SK-N-SH (cell line): ENCODE measurements at regions not wholly inside any gene's neighbourhood (a gene's known extent, or its start where the extent isn't known, plus 50 kb on each side); places are given as distances from the start of the nearest gene placed in this dataset.

Experiments used
- CTCF ChIA-PET: fragments of 300-600, 350-600 bp; formaldehyde crosslinking; extraction: SDS; loops from one replicate; lab custom pipeline; 2021; lab: Yijun Ruan, JAX
- POLR2A ChIA-PET: fragments of 350-600 bp; sonication (Branson Sonifier 250); formaldehyde crosslinking; extraction: SDS; loops from one replicate; lab custom pipeline; 2020; ENCODE audit warnings: antibody characterized with exemption, inconsistent platforms; lab: Yijun Ruan, JAX
- DNase-seq: peaks from one replicate; pipeline ENCODE4 v3.0.0; 2012
- H2AFZ ChIP-seq: fragments of 200-600 bp; sonication (generic); 2 replicates; pipeline ENCODE4 v1.8.1; 2016; ENCODE audit warnings: antibody characterized with exemption, mild to moderate bottlenecking, low read depth
- H3F3A ChIP-seq: fragments of 200-600 bp; sonication (generic); replicated peaks from 2 replicates; pipeline ENCODE3; 2016; ENCODE audit warnings: antibody characterized with exemption, mild to moderate bottlenecking; ENCODE audit not compliant: insufficient read depth
- H3K27ac ChIP-seq, 2 experiments: fragments of 200-500 bp in 1 of 2; fragments of 200-600 bp in 1 of 2; sonication (Bioruptor generic) in 1 of 2; sonication (generic), shearing (Covaris generic) in 1 of 2; 2 replicates each; pipeline versions ENCODE4 v1.5.1 to v1.6.1; 2014 to 2016; ENCODE audit warnings: low read depth in 2 of 2, inconsistent platforms in 1 of 2, low read length in 1 of 2, mild to moderate bottlenecking in 1 of 2, mixed read lengths in 1 of 2
- H3K27me3 ChIP-seq: fragments of 200-600 bp; sonication (generic), shearing (Covaris generic); 2 replicates; pipeline ENCODE4 v1.6.1; 2016; ENCODE audit warnings: mixed run types; ENCODE audit not compliant: insufficient read depth
- H3K36me3 ChIP-seq, 2 experiments: fragments of 200-500 bp in 1 of 2; fragments of 200-600 bp in 1 of 2; sonication (Bioruptor generic) in 1 of 2; sonication (generic) in 1 of 2; replicated peaks in 1 of 2; 2 replicates each; pipeline versions ENCODE3 to v1.5.1; 2014 to 2016; ENCODE audit warnings: low read length in 1 of 2, mild to moderate bottlenecking in 1 of 2; ENCODE audit not compliant: insufficient read depth in 2 of 2, control insufficient read depth in 1 of 2
- H3K4me1 ChIP-seq, 2 experiments: fragments of 200-500 bp in 1 of 2; fragments of 200-600 bp in 1 of 2; sonication (Bioruptor generic) in 1 of 2; sonication (generic), shearing (Covaris generic) in 1 of 2; 2 replicates each; pipeline versions ENCODE4 v1.5.1 to v1.6.1; 2014 to 2016; ENCODE audit warnings: low read depth in 1 of 2, low read length in 1 of 2, mixed run types in 1 of 2; ENCODE audit not compliant: insufficient read depth in 2 of 2, control insufficient read depth in 1 of 2
- H3K4me2 ChIP-seq: fragments of 200-600 bp; sonication (generic), shearing (Covaris generic); 2 replicates; pipeline ENCODE4 v1.6.1; 2017; ENCODE audit warnings: mixed run types
- H3K4me3 ChIP-seq, 2 experiments: fragments of 200-500 bp in 1 of 2; fragments of 200-600 bp in 1 of 2; sonication (Bioruptor generic) in 1 of 2; sonication (generic), shearing (Covaris generic) in 1 of 2; 2 replicates each; pipeline versions ENCODE4 v1.5.1 to v1.8.1; 2014 to 2016; ENCODE audit warnings: low read depth in 2 of 2, inconsistent platforms in 1 of 2, low read length in 1 of 2, mild to moderate bottlenecking in 1 of 2, mixed read lengths in 1 of 2, moderate library complexity in 1 of 2
- H3K79me2 ChIP-seq: fragments of 200-600 bp; sonication (generic); 2 replicates; pipeline ENCODE4 v1.8.1; 2017; ENCODE audit warnings: mild to moderate bottlenecking; ENCODE audit not compliant: insufficient read depth
- H3K9ac ChIP-seq: fragments of 200-600 bp; sonication (generic); 2 replicates; pipeline ENCODE4 v1.6.1; 2017; ENCODE audit warnings: mixed run types
- H3K9me2 ChIP-seq: fragments of 200-600 bp; sonication (generic); 2 replicates; pipeline ENCODE4 v1.6.1; 2017; ENCODE audit warnings: mixed run types
- H3K9me3 ChIP-seq: fragments of 200-600 bp; sonication (generic); 2 replicates; pipeline ENCODE4 v1.6.1; 2017; ENCODE audit warnings: mixed run types, mild to moderate bottlenecking, moderate library complexity
- H4K20me1 ChIP-seq: fragments of 200-600 bp; sonication (generic); 2 replicates; pipeline ENCODE4 v1.6.1; 2017; ENCODE audit warnings: mild to moderate bottlenecking, mixed run types; ENCODE audit not compliant: insufficient read depth
- ELF1 ChIP-seq: IDR thresholded peaks from 2 replicates; pipeline ENCODE4 v1.4.0; 2012
- FOXM1 ChIP-seq: IDR thresholded peaks from 2 replicates; pipeline ENCODE4 v1.4.0; 2012; ENCODE audit warnings: low read depth, mild to moderate bottlenecking
- GATA2 ChIP-seq: sonication (generic); formaldehyde crosslinking; IDR thresholded peaks from 2 replicates; pipeline ENCODE4 v1.5.0; 2020; ENCODE audit warnings: mild to moderate bottlenecking, missing genetic modification reagents
- MXI1 ChIP-seq: IDR thresholded peaks from 2 replicates; pipeline ENCODE4 v1.6.1; 2012; ENCODE audit warnings: mild to moderate bottlenecking, low read depth, low read length, improper control_type of control experiment
- NFIC ChIP-seq: IDR thresholded peaks from 2 replicates; pipeline ENCODE4 v1.4.0; 2012; ENCODE audit warnings: borderline replicate concordance
- NRF1 ChIP-seq: IDR thresholded peaks from 2 replicates; pipeline ENCODE4 v1.6.1; 2012; ENCODE audit warnings: low read depth, mild to moderate bottlenecking, low read length
- POLR2AphosphoS5 ChIP-seq: IDR thresholded peaks from 2 replicates; pipeline ENCODE4 v1.6.1; 2012; ENCODE audit warnings: low read depth, low read length
- RCOR1 ChIP-seq: fragments of 150-350 bp; IDR thresholded peaks from 2 replicates; pipeline ENCODE4 v1.6.1; 2017; ENCODE audit warnings: antibody characterized with exemption, low read length
- RFX5 ChIP-seq: IDR thresholded peaks from 2 replicates; pipeline ENCODE4 v1.6.1; 2012; ENCODE audit warnings: mild to moderate bottlenecking, improper control_type of control experiment, low read length
- SIN3A ChIP-seq: IDR thresholded peaks from 2 replicates; pipeline ENCODE4 v1.6.1; 2012; ENCODE audit warnings: low read depth, mild to moderate bottlenecking, low read length, moderate library complexity, borderline replicate concordance
- SMC3 ChIP-seq: IDR thresholded peaks from 2 replicates; pipeline ENCODE4 v1.6.1; 2012; ENCODE audit warnings: low read depth, low read length, improper control_type of control experiment
- WGBS: methylation state at CpG from one replicate; pipeline ENCODE4 v1.1.6; 2017; ENCODE audit warnings: low lambda C conversion rate; 5-methylcytosine and 5-hydroxymethylcytosine counted together
- TF ChIP-seq, protein P1 (sequence below): IDR thresholded peaks from 2 replicates; pipeline ENCODE4 v1.4.0; 2012; ENCODE audit warnings: low read depth
- TF ChIP-seq, protein P2 (sequence below): fragments of 150-350 bp; IDR thresholded peaks from 2 replicates; pipeline ENCODE4 v1.6.1; 2016; ENCODE audit warnings: mild to moderate bottlenecking, low read depth, low read length
- TF ChIP-seq, protein P3 (sequence below): IDR thresholded peaks from 2 replicates; pipeline ENCODE4 v1.4.0; 2012; ENCODE audit warnings: low read depth, borderline replicate concordance
- TF ChIP-seq, protein P4 (sequence below): fragments of 200-600 bp; sonication (generic); IDR thresholded peaks from 2 replicates; pipeline ENCODE4 v1.6.1; 2017; ENCODE audit warnings: antibody characterized with exemption, mild to moderate bottlenecking, moderate library complexity

DNA sequence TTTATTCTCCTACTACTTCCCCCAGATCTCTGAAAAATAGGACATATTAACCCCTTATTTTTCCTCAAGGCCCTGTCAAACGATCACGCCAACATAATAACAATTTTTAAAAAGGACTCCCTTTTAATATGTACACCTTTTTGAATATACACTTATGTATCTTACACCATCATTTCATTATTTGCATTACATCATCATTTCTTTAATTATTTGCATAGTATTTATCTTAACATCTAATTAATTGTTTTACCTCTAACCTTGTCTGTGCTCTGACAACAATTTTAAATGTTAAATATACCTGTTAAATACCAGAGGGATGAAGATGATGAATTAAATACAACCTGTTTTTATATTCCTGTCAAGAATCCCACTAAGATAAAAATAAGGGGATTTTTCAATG lies 432.2 kb downstream of the PTPRC start:
- no peaks in the 10 kb centered on the region for H4K20me1 ChIP-seq
- H3K4me3 ChIP-seq: no peak overlapping the region
- H3K27ac ChIP-seq: no peak overlapping the region
- WGBS: 78% methylated on average over 2 of the region's 2 CpGs
- no peaks in the 10 kb centered on the region for H3K27me3 ChIP-seq
- H2AFZ ChIP-seq: no peak overlapping the region
- no peaks in the 10 kb centered on the region for H3K9me2 ChIP-seq
- TF ChIP-seq ELF1 (no peak), NFIC (no peak), MXI1 (no peak), POLR2AphosphoS5 (no peak), GATA2 (no peak)
- TF ChIP-seq, protein P1, sequence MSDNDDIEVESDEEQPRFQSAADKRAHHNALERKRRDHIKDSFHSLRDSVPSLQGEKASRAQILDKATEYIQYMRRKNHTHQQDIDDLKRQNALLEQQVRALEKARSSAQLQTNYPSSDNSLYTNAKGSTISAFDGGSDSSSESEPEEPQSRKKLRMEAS: no peak
- H3K36me3 ChIP-seq: no peaks in the 10 kb centered on the region
- H3F3A ChIP-seq: no peaks in the 10 kb centered on the region
- ChIA-PET CTCF (no interaction called here), POLR2A (no interaction called here)
- no peaks in the 10 kb centered on the region for H3K79me2 ChIP-seq
- H3K4me2 ChIP-seq: no peak overlapping the region
- no peaks in the 10 kb centered on the region; a peak in 1 of 4 replicates for H3K4me1 ChIP-seq
- DNase-seq: no peak
- no peaks in the 10 kb centered on the region for H3K9me3 ChIP-seq
- H3K9ac ChIP-seq: no peak overlapping the region

DNA sequence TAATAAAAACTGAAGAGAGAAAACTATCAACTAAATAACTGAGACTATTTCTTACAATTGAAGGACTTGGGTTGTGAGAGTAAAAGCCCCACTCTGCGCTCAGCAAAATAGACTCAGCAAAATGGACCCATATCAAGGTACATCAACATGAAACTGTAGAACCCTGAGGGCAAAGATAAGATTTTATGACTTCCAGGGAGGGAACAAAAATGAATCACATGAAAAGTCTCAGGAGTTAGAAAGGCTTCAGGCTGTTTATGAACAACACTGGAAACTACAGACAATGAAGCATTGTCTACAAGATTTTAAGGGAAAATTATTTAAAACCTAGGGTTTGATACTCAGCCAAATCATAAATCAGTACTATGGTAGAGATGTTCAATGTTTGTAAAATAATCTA lies 434.3 kb downstream of the PTPRC start:
- no peak for DNase-seq
- Histone ChIP-seq H3K4me2 (no peak overlapping the region), H2AFZ (peak overlapping the region; percentile 9; the same call in 1 of the 2 replicates), H3F3A (no peaks in the 10 kb centered on the region), H3K79me2 (no peaks in the 10 kb centered on the region), H4K20me1 (no peaks in the 10 kb centered on the region), H3K27me3 (no peaks in the 10 kb centered on the region), H3K4me3 (no peak overlapping the region), H3K9me2 (no peaks in the 10 kb centered on the region), H3K27ac (no peak overlapping the region)
- WGBS: 74% methylated on average over 1 of the region's 1 CpG
- POLR2A ChIA-PET: no interaction called here
- CTCF ChIA-PET: interaction anchor here (1.5 kb wide), 1 partner anchor 40 kb away, joined by 6 read pairs; no protein-coding TSS in a partner anchor
- TF ChIP-seq SIN3A (no peak), SMC3 (no peak), RCOR1 (no peak), FOXM1 (no peak), NRF1 (no peak), RFX5 (no peak)
- TF ChIP-seq, protein P2, sequence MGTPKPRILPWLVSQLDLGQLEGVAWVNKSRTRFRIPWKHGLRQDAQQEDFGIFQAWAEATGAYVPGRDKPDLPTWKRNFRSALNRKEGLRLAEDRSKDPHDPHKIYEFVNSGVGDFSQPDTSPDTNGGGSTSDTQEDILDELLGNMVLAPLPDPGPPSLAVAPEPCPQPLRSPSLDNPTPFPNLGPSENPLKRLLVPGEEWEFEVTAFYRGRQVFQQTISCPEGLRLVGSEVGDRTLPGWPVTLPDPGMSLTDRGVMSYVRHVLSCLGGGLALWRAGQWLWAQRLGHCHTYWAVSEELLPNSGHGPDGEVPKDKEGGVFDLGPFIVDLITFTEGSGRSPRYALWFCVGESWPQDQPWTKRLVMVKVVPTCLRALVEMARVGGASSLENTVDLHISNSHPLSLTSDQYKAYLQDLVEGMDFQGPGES: no peak
- TF ChIP-seq, protein P3, sequence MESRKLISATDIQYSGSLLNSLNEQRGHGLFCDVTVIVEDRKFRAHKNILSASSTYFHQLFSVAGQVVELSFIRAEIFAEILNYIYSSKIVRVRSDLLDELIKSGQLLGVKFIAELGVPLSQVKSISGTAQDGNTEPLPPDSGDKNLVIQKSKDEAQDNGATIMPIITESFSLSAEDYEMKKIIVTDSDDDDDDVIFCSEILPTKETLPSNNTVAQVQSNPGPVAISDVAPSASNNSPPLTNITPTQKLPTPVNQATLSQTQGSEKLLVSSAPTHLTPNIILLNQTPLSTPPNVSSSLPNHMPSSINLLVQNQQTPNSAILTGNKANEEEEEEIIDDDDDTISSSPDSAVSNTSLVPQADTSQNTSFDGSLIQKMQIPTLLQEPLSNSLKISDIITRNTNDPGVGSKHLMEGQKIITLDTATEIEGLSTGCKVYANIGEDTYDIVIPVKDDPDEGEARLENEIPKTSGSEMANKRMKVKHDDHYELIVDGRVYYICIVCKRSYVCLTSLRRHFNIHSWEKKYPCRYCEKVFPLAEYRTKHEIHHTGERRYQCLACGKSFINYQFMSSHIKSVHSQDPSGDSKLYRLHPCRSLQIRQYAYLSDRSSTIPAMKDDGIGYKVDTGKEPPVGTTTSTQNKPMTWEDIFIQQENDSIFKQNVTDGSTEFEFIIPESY: no peak
- TF ChIP-seq, protein P4, sequence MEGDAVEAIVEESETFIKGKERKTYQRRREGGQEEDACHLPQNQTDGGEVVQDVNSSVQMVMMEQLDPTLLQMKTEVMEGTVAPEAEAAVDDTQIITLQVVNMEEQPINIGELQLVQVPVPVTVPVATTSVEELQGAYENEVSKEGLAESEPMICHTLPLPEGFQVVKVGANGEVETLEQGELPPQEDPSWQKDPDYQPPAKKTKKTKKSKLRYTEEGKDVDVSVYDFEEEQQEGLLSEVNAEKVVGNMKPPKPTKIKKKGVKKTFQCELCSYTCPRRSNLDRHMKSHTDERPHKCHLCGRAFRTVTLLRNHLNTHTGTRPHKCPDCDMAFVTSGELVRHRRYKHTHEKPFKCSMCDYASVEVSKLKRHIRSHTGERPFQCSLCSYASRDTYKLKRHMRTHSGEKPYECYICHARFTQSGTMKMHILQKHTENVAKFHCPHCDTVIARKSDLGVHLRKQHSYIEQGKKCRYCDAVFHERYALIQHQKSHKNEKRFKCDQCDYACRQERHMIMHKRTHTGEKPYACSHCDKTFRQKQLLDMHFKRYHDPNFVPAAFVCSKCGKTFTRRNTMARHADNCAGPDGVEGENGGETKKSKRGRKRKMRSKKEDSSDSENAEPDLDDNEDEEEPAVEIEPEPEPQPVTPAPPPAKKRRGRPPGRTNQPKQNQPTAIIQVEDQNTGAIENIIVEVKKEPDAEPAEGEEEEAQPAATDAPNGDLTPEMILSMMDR: no peak
- TF ChIP-seq, all 33 proteins: peak for 0
- Histone ChIP-seq H3K4me1 (no peaks in the 10 kb centered on the region; a peak in 1 of 4 replicates), H3K9ac (no peak overlapping the region), H3K9me3 (no peaks in the 10 kb centered on the region), H3K36me3 (no peaks in the 10 kb centered on the region)
